ENCODE measurements at regions not wholly inside any gene's neighbourhood (a gene's known extent, or its start where the extent isn't known, plus 50 kb on each side); places are given as distances from the start of the nearest gene placed in this dataset.

- Histone ChIP-seq H3K27ac (no peak overlapping the region), H3K36me3 (no peaks in the 10 kb centered on the region), H3K27me3 (no peaks in the 10 kb centered on the region), H3K4me3 (replicated peaks in 1 of 3) (no peak overlapping the region), H3K4me1 (no peaks in the 10 kb centered on the region), H3K9me3 (no peaks in the 10 kb centered on the region)
- no peak for TF ChIP-seq CTCF (IDR thresholded peaks at IDR 0.05)
- TF ChIP-seq POLR2A (IDR thresholded peaks at IDR 0.05), result no peak
- no peak for DNase-seq
- intact Hi-C loops (cut with DNase I), result no loop called here
Measured at GRCh38 chr5:159698322-159698721, 218.0 kb upstream of the ADRA1B start.

- no peak overlapping the region for H3K4me3 ChIP-seq (replicated peaks in 1 of 3)
- TF ChIP-seq POLR2A (IDR thresholded peaks at IDR 0.05), result no peak
- H3K27me3 ChIP-seq, result no peaks in the 10 kb centered on the region
- intact Hi-C loops (cut with DNase I), result no loop called here
- H3K36me3 ChIP-seq, result no peaks in the 10 kb centered on the region
- no peak for DNase-seq
- H3K4me1 ChIP-seq, result no peaks in the 10 kb centered on the region
- no peaks in the 10 kb centered on the region for H3K9me3 ChIP-seq
- no peak overlapping the region for H3K27ac ChIP-seq
Measured at GRCh38 chr5:159700016-159700415, 216.3 kb upstream of the ADRA1B start.

- DNase-seq, result no peak
- WGBS, 2 donors, result 80 to 83% methylated on average over 4 of the region's 4 CpGs
- no peak overlapping the region for H3K27ac ChIP-seq
- no peaks in the 10 kb centered on the region for H3K9me3 ChIP-seq
- no peaks in the 10 kb centered on the region for H3K27me3 ChIP-seq
- intact Hi-C loops (cut with DNase I), result no loop called here
- H3K4me3 ChIP-seq (replicated peaks in 1 of 3), result no peak overlapping the region
- H3K36me3 ChIP-seq, result no peaks in the 10 kb centered on the region
- TF ChIP-seq CTCF (IDR thresholded peaks at IDR 0.05) (no peak), POLR2A (IDR thresholded peaks at IDR 0.05) (no peak)
- H3K4me1 ChIP-seq, result no peaks in the 10 kb centered on the region
Measured at GRCh38 chr5:159702301-159702700, 214.0 kb upstream of the ADRA1B start.

- no peak for TF ChIP-seq CTCF (IDR thresholded peaks at IDR 0.05)
- TF ChIP-seq POLR2A (IDR thresholded peaks at IDR 0.05), result no peak
- intact Hi-C loops (cut with DNase I), result no loop called here
- 88 to 96% methylated on average over 1 of the region's 1 CpG for WGBS, 2 donors
- no peak for DNase-seq
- Histone ChIP-seq H3K27me3 (no peaks in the 10 kb centered on the region), H3K36me3 (no peaks in the 10 kb centered on the region), H3K4me1 (no peaks in the 10 kb centered on the region), H3K4me3 (replicated peaks in 1 of 3) (no peak overlapping the region), H3K9me3 (no peaks in the 10 kb centered on the region), H3K27ac (no peak overlapping the region)
Measured at GRCh38 chr5:159702826-159703225, 213.5 kb upstream of the ADRA1B start.

GRCh38 chr5:159704160-159704559 is 212.1 kb upstream of the ADRA1B start:
- no peak for DNase-seq
- H3K4me3 ChIP-seq (replicated peaks in 1 of 3), result no peak overlapping the region
- WGBS, 2 donors, result 52 to 58% methylated on average over 3 of the region's 3 CpGs
- no peaks in the 10 kb centered on the region for H3K36me3 ChIP-seq
- intact Hi-C loops (cut with DNase I), result no loop called here
- no peak for TF ChIP-seq POLR2A (IDR thresholded peaks at IDR 0.05)
- no peak for TF ChIP-seq CTCF (IDR thresholded peaks at IDR 0.05)
- H3K27me3 ChIP-seq, result no peaks in the 10 kb centered on the region
- H3K27ac ChIP-seq, result no peak overlapping the region
- H3K4me1 ChIP-seq, result no peaks in the 10 kb centered on the region
- no peaks in the 10 kb centered on the region for H3K9me3 ChIP-seq

GRCh38 chr5:159705948-159706347 is 210.3 kb upstream of the ADRA1B start:
- 80 to 85% methylated on average over 3 of the region's 3 CpGs for WGBS, 2 donors

More at GRCh38 chr5:159705948-159706347, 210.3 kb upstream of the ADRA1B start:
- Histone ChIP-seq H3K27me3 (no peaks in the 10 kb centered on the region), H3K4me3 (replicated peaks in 1 of 3) (no peak overlapping the region), H3K4me1 (no peaks in the 10 kb centered on the region), H3K27ac (no peak overlapping the region), H3K36me3 (no peaks in the 10 kb centered on the region), H3K9me3 (no peaks in the 10 kb centered on the region)
- intact Hi-C loops (cut with DNase I), result no loop called here
- TF ChIP-seq CTCF (IDR thresholded peaks at IDR 0.05) (no peak), POLR2A (IDR thresholded peaks at IDR 0.05) (no peak)
- DNase-seq, result no peak
